Spleen (tissue), 11 donors: ENCODE measurements at regions not wholly inside any gene's neighbourhood (a gene's known extent, or its start where the extent isn't known, plus 50 kb on each side); places are given as distances from the start of the nearest gene placed in this dataset.

Source experiments
- DNase-seq: peaks from one replicate; pipeline ENCODE4 v3.0.0-alpha.2; 2020
- H3K27ac ChIP-seq, 8 donors: fragments of 200-600 bp; sonication (generic) in 7 of 8; 1 replicate in 4 of 8; 2 replicates in 4 of 8; pipeline versions ENCODE4 v1.5.0 to v1.8.0; 2016 to 2021; ENCODE audit warnings: inconsistent platforms in 4 of 8, mild to moderate bottlenecking in 4 of 8, moderate library complexity in 1 of 8
- H3K27me3 ChIP-seq, 7 donors: fragments of 200-600 bp; sonication (generic) in 6 of 7; replicated peaks in 1 of 7; 1 replicate in 4 of 7; 2 replicates in 3 of 7; pipeline versions ENCODE4 v1.5.0 to v1.8.0; 2016 to 2021; ENCODE audit warnings: inconsistent platforms in 3 of 7, mild to moderate bottlenecking in 1 of 7
- H3K36me3 ChIP-seq, 6 donors: fragments of 200-600 bp; sonication (generic) in 5 of 6; 1 replicate in 4 of 6; 2 replicates in 2 of 6; pipeline versions ENCODE4 v1.5.0 to v1.8.0; 2016 to 2021; ENCODE audit warnings: inconsistent platforms in 2 of 6
- H3K4me1 ChIP-seq, 6 donors: fragments of 200-600 bp; sonication (generic) in 5 of 6; 1 replicate in 3 of 6; 2 replicates in 3 of 6; pipeline versions ENCODE4 v1.5.0 to v1.8.0; 2016 to 2021; ENCODE audit warnings: inconsistent platforms in 3 of 6
- H3K4me3 ChIP-seq, 8 donors: fragments of 200-600 bp; sonication (generic) in 7 of 8; 1 replicate in 4 of 8; 2 replicates in 4 of 8; pipeline versions ENCODE4 v1.5.0 to v1.8.0; 2016 to 2021; ENCODE audit warnings: inconsistent platforms in 4 of 8, mild to moderate bottlenecking in 4 of 8, moderate library complexity in 2 of 8
- H3K9me3 ChIP-seq, 8 donors: fragments of 200-600 bp; sonication (generic) in 7 of 8; 1 replicate in 4 of 8; 2 replicates in 4 of 8; pipeline versions ENCODE4 v1.5.0 to v1.8.0; 2016 to 2021; ENCODE audit warnings: inconsistent platforms in 4 of 8
- CTCF ChIP-seq, 11 experiments: fragments of 200-600 bp in 7 of 11; fragments of 450-650 bp in 4 of 11; sonication (generic) in 4 of 11; IDR thresholded peaks in 8 of 11; conservative IDR thresholded peaks in 3 of 11; 1 replicate in 7 of 11; 2 replicates in 4 of 11; pipeline versions ENCODE4 v1.4.0 to v1.8.0; 2016 to 2021; ENCODE audit warnings: antibody characterized with exemption in 11 of 11, inconsistent platforms in 4 of 11, mild to moderate bottlenecking in 1 of 11
- POLR2A ChIP-seq, 3 donors: fragments of 450-650 bp; IDR thresholded peaks; one replicate each; pipeline ENCODE4 v1.5.1; 2017; ENCODE audit warnings: antibody characterized with exemption in 3 of 3, mild to moderate bottlenecking in 1 of 3
- POLR2AphosphoS5 ChIP-seq, 3 donors: sonication (generic); formaldehyde crosslinking; IDR thresholded peaks; one replicate each; pipeline ENCODE4 v1.5.1; 2017; ENCODE audit warnings: antibody characterized with exemption in 3 of 3
- WGBS, 5 donors: extraction: QIAGEN DNeasy Blood & Tissue Kit in 3 of 5; methylation state at CpG; one replicate each; pipeline versions ENCODE4 v1.1.5 to v1.1.7; 2013 to 2018; 5-methylcytosine and 5-hydroxymethylcytosine counted together
- intact Hi-C: fragments of 100-400 bp; cut with DNase I; formaldehyde crosslinking; loops from one replicate; pipeline ENCODE4 v1.15.0; 2023; ENCODE audit warnings: low total_unique reads
- donor health status: healthy with polysubstance abuse.
- donor health status: DM: no; HTN: no; CAD: no; lungs with moderate emphysema.
- donor health status: DM: no; HTN: no; CAD: no.
- donor health status: Bipolar disorder and iron deficiency.
- donor health status: healthy.
- donor health status: DM: no; HTN: no; CAD: no.
- donor health status: DM: yes; HTN: yes; CAD: no.

DNA sequence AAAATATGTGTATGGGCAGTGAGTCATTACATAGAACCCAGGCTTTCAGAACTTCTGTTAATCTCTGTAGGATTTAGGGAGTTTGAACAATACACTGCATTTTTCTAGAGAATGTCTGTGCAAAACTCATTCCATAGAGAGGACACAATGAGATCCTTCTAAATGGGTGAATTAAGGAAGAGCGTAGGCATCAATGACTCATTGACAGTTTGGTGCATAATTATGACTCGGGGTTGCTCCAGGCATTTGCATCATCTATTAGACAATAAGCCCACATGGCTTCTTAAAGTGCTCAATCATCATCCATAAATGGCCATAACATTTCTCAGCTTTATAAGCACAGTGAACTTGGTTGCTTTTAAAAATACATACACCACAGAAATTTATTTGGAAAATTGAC, 625.5 kb downstream of the CDH26 start:
- TF ChIP-seq POLR2AphosphoS5 (IDR thresholded peaks at IDR 0.05) (no peak), CTCF (IDR thresholded peaks at IDR 0.05 in 8 of 11, conservative IDR thresholded peaks at IDR 0.05 in 3 of 11) (no peak), POLR2A (IDR thresholded peaks at IDR 0.05) (no peak)
- Histone ChIP-seq H3K36me3 (no peaks in the 10 kb centered on the region), H3K27me3 (no peaks in the 10 kb centered on the region), H3K27ac (no peak overlapping the region), H3K9me3 (no peaks in the 10 kb centered on the region), H3K4me3 (no peak overlapping the region), H3K4me1 (no peaks in the 10 kb centered on the region)
- DNase-seq = no peak
- 83 to 93% (median 90%) methylated on average over 2 of the region's 2 CpGs for WGBS, 5 donors
- intact Hi-C loops = no loop called here

DNA sequence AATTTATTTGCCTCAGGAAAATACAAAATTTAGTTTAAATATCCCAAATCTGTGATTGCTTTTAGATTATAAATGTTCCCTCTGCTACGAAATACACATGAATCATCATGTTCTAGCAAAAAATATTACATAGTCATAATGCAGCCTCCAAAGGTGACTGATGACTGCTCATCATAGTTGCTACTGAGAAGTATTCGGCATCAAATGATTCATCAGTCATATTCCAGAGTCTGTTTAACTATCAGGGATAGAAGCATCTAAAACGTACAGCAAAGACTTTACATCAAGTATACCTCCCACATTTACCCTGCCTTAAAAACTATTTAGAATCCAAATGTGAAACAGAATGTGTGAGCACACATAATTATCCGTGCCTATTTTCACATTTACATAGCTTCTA, 626.0 kb downstream of the CDH26 start:
- WGBS, 5 donors = 75 to 81% (median 79%) methylated on average over 4 of the region's 4 CpGs
- no peak overlapping the region for H3K27ac ChIP-seq
- no peaks in the 10 kb centered on the region for H3K27me3 ChIP-seq
- no peak overlapping the region for H3K4me3 ChIP-seq
- no peak for DNase-seq
- no peaks in the 10 kb centered on the region for H3K4me1 ChIP-seq
- TF ChIP-seq CTCF (IDR thresholded peaks at IDR 0.05 in 8 of 11, conservative IDR thresholded peaks at IDR 0.05 in 3 of 11) (no peak), POLR2A (IDR thresholded peaks at IDR 0.05) (no peak), POLR2AphosphoS5 (IDR thresholded peaks at IDR 0.05) (no peak)
- no peaks in the 10 kb centered on the region for H3K9me3 ChIP-seq
- no peaks in the 10 kb centered on the region for H3K36me3 ChIP-seq
- intact Hi-C loops = no loop called here

GRCh38 chr20:60585651-60586050, 627.4 kb downstream of the CDH26 start:
- TF ChIP-seq POLR2A (IDR thresholded peaks at IDR 0.05) = no peak
- no peak for TF ChIP-seq CTCF (IDR thresholded peaks at IDR 0.05 in 8 of 11, conservative IDR thresholded peaks at IDR 0.05 in 3 of 11)
- no peak for TF ChIP-seq POLR2AphosphoS5 (IDR thresholded peaks at IDR 0.05)
- Histone ChIP-seq H3K36me3 (no peaks in the 10 kb centered on the region), H3K27ac (no peak overlapping the region), H3K9me3 (no peaks in the 10 kb centered on the region), H3K4me3 (no peak overlapping the region), H3K4me1 (no peaks in the 10 kb centered on the region), H3K27me3 (no peaks in the 10 kb centered on the region)
- 79 to 84% (median 82%) methylated on average over 4 of the region's 4 CpGs for WGBS, 5 donors
- no peak for DNase-seq
- intact Hi-C loops = no loop called here

GRCh38 chr20:60586269-60587050, 628.2 kb downstream of the CDH26 start:
- intact Hi-C loops = no loop called here
- WGBS, 5 donors = 48 to 69% (median 58%) methylated on average over 11 of the region's 11 CpGs

More at GRCh38 chr20:60586269-60587050, 628.2 kb downstream of the CDH26 start:
- Histone ChIP-seq H3K4me3 (no peak overlapping the region), H3K27me3 (no peaks in the 10 kb centered on the region), H3K4me1 (no peaks in the 10 kb centered on the region), H3K27ac (peak overlapping the region in 3 of 8 donors; percentile 16 to 65 (median 64)), H3K36me3 (no peaks in the 10 kb centered on the region), H3K9me3 (no peaks in the 10 kb centered on the region)
- DNase-seq = peak; percentile 74
- TF ChIP-seq POLR2AphosphoS5 (IDR thresholded peaks at IDR 0.05) = peak in 2 of 3 donors; percentile 61 to 63
- TF ChIP-seq POLR2A (IDR thresholded peaks at IDR 0.05) = no peak
